ENCODE measurements at regions not wholly inside any gene's neighbourhood (a gene's known extent, or its start where the extent isn't known, plus 50 kb on each side); places are given as distances from the start of the nearest gene placed in this dataset.

DNA sequence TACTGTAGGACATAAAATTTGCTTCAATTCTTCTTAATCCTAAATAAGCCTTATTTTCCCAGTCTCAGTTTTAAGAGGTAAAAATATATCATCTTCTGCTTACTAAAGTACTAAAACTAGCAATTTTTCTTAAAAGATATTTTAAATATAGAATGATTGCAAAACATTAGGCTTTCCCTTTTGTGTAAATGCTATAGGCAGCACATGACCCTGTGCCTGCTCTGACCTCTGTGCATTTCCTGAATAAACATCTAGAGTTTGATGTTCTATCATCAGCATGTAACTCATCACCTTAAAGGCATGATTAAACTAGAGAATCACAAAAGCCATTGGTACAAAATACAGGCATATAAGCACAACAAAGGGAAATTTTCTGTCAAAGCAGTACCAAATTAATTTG is 422.7 kb downstream of the TFAP2B start:
- no peak for DNase-seq (ENCODE audit: low read depth)
- TF ChIP-seq MAX (IDR thresholded peaks at IDR 0.05; ENCODE audit: low read depth, low read length) (no peak), POLR2A (IDR thresholded peaks at IDR 0.05; ENCODE audit: extremely low read depth, insufficient read length) (no peak)
- TF ChIP-seq, protein P1, sequence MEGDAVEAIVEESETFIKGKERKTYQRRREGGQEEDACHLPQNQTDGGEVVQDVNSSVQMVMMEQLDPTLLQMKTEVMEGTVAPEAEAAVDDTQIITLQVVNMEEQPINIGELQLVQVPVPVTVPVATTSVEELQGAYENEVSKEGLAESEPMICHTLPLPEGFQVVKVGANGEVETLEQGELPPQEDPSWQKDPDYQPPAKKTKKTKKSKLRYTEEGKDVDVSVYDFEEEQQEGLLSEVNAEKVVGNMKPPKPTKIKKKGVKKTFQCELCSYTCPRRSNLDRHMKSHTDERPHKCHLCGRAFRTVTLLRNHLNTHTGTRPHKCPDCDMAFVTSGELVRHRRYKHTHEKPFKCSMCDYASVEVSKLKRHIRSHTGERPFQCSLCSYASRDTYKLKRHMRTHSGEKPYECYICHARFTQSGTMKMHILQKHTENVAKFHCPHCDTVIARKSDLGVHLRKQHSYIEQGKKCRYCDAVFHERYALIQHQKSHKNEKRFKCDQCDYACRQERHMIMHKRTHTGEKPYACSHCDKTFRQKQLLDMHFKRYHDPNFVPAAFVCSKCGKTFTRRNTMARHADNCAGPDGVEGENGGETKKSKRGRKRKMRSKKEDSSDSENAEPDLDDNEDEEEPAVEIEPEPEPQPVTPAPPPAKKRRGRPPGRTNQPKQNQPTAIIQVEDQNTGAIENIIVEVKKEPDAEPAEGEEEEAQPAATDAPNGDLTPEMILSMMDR (IDR thresholded peaks at IDR 0.05; ENCODE audit: low read depth, low read length) = no peak
- no peak overlapping the region for H3K4me3 ChIP-seq (ENCODE audit: low read depth, low read length)

- no peak for DNase-seq (ENCODE audit: low read depth)
- TF ChIP-seq MAX (IDR thresholded peaks at IDR 0.05; ENCODE audit: low read depth, low read length) (no peak), MYC (IDR thresholded peaks at IDR 0.05; ENCODE audit: low read depth, low read length) (no peak), POLR2A (IDR thresholded peaks at IDR 0.05; ENCODE audit: extremely low read depth, insufficient read length) (no peak)
- TF ChIP-seq, protein P1 (IDR thresholded peaks at IDR 0.05; ENCODE audit: low read depth, low read length) = no peak
Observed at GRCh38 chr6:51249798-51250197, 431.1 kb downstream of the TFAP2B start.

GRCh38 chr6:51250317-51250716 is 431.6 kb downstream of the TFAP2B start:
- no peak overlapping the region for H3K4me3 ChIP-seq (ENCODE audit: low read depth, low read length)
- TF ChIP-seq POLR2A (IDR thresholded peaks at IDR 0.05; ENCODE audit: extremely low read depth, insufficient read length) = no peak
- TF ChIP-seq, protein P1 (IDR thresholded peaks at IDR 0.05; ENCODE audit: low read depth, low read length) = no peak
- no peak for DNase-seq (ENCODE audit: low read depth)

More at GRCh38 chr6:51249798-51250197, 431.1 kb downstream of the TFAP2B start:
- no peak overlapping the region for H3K4me3 ChIP-seq (ENCODE audit: low read depth, low read length)

DNA sequence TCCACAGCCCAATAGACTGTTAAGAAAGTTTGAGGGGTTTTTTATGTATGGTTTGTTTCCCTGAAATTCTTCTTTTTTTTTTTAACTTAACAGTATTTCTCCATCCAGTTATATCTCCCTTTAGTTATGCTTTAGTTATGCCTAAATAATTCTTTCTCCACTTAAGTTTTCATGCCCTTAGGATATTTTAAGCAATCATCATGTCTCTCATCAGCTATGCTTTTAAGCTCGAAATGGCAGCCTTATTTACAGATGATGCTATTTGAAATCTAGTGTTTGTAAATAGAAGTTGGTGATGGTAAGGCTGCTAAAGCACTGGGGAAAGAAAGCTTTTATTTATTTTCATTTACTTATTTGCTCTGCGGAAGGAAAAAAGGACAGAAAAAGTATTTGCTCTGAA is 439.3 kb downstream of the TFAP2B start:
- TF ChIP-seq POLR2A (IDR thresholded peaks at IDR 0.05; ENCODE audit: extremely low read depth, insufficient read length) (no peak), MAX (IDR thresholded peaks at IDR 0.05; ENCODE audit: low read depth, low read length) (no peak), MYC (IDR thresholded peaks at IDR 0.05; ENCODE audit: low read depth, low read length) (no peak)
- TF ChIP-seq, protein P1 (IDR thresholded peaks at IDR 0.05; ENCODE audit: low read depth, low read length) = no peak
- H3K4me3 ChIP-seq (ENCODE audit: low read depth, low read length) = no peak overlapping the region

DNA sequence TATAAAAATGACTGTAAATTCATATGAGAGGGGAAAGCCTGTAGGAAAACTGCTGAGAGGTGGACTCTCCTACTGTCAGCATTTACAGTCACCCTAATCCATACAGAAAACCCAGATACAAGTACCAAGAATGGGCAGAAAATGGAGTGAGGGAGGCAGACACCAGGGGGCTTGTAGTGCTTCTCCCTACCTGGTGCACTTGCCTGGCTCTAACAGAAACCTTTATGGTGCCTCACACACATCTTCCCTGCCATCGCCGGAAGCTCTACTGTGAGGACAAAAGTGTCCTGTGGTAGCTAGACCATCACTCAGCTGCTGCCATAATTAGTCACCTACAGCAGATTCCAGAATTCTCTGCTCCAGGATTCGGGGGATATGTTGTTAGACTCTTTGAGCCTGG is 441.3 kb downstream of the TFAP2B start:
- no peak for DNase-seq (ENCODE audit: low read depth)
- H3K4me3 ChIP-seq (ENCODE audit: low read depth, low read length) = no peak overlapping the region
- TF ChIP-seq MAX (IDR thresholded peaks at IDR 0.05; ENCODE audit: low read depth, low read length) = no peak
- TF ChIP-seq, protein P1 (IDR thresholded peaks at IDR 0.05; ENCODE audit: low read depth, low read length) = no peak
- no peak for TF ChIP-seq POLR2A (IDR thresholded peaks at IDR 0.05; ENCODE audit: extremely low read depth, insufficient read length)
- no peak for TF ChIP-seq MYC (IDR thresholded peaks at IDR 0.05; ENCODE audit: low read depth, low read length)

More for the DNA sequence above, 439.3 kb downstream of the TFAP2B start:
- no peak for DNase-seq (ENCODE audit: low read depth)

DNA sequence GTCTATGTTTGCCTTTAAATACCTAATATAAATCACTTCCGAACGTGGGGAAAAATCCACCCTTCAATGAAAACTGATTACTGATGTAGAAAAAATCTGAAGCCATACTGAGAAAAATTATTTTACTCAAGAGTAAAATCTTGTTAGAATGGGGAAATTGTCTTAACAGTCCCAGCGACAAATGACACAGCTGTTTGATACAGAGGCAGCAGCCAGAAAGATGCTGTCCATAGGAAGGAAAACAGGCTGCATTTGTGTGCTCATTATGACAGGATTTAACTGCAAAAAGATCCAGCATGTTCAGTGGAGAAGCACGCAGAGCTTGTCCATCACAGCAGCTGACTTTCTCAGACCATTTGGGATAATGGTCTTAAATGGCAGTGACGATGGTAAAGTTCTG is 443.0 kb downstream of the TFAP2B start:
- no peak for DNase-seq (ENCODE audit: low read depth)
- H3K4me3 ChIP-seq (ENCODE audit: low read depth, low read length) = no peak overlapping the region
- TF ChIP-seq MAX (IDR thresholded peaks at IDR 0.05; ENCODE audit: low read depth, low read length) (no peak), MYC (IDR thresholded peaks at IDR 0.05; ENCODE audit: low read depth, low read length) (no peak), POLR2A (IDR thresholded peaks at IDR 0.05; ENCODE audit: extremely low read depth, insufficient read length) (no peak)
- TF ChIP-seq, protein P1 (IDR thresholded peaks at IDR 0.05; ENCODE audit: low read depth, low read length) = no peak
